ENCODE measurements at regions not wholly inside any gene's neighbourhood (a gene's known extent, or its start where the extent isn't known, plus 50 kb on each side); places are given as distances from the start of the nearest gene placed in this dataset.
"Not testable (repeated sequence)": the region's sequence is repeated elsewhere in the genome, so short reads cannot be mapped to it uniquely, and the experiment has no call there.

DNA sequence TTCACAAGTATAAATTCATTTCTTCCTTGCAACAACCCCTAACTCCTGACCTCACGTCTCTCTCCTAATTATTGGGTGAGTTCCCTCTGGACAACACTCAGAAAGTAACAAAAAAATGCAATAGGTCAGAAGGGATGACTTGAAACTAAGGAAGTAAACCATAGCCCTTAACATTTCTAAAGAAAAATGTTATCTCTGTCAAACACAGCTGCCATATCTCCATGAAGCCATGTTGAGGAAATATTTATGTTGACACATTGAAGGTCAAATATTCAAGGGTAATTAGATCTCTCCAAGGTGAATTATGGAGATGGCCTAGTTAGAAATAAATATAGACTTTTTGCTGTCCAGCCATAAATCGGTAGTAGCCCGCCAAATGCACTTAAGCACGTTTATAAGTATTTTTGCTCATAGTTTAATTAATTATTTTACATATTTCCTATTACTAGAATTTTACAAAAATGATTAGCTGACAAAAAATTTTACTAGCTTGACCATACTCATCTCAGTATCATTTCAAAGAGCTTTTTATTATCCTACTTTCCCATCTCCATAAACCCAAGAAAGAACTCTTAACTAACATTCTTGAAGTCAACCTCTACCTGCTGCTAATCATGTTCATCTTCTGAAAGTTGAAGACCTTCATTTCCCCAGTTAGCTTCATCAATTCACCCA is 160.1 kb upstream of the PKN2 start:
- DNase-seq (ENCODE audit: low read depth, low spot score), result no peak

DNA sequence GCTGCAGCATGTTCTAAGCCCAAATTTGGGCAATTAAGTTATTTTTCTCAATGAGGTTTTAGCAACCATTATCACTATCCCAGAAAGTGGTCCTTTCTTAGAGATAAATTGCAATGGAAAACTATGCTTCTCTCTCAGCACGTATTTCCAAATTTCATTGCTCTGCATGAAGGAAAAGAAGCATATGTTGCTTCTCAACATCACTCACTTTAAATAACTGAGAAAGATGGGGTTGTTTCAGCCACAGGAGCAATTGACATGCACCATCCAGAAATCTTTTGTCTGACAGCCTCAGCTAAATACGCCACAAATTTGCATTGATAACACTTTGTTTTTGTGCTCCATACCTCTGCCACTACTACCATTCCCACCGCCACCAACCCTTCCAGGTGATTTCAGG is 157.6 kb upstream of the PKN2 start:
- no peak for DNase-seq (ENCODE audit: low read depth, low spot score)

DNA sequence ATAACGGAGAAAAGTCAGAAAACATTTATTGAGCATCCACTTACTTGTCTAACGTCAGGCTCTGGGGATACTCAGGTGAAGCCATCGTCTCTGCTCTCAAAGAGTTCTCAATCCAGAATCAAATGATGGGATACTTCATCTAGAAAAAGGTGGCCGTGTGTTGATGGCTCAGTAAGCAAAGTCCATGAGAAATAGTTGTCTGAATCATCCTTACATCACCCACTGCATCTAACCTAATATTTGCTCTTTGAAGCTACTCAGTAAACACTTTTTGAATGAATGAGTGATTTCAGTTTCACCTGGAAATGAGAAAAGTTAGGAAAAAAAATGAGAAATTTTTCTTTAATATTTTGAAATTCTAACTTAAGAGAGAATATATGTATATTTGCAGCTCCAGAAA is 155.3 kb upstream of the PKN2 start:
- DNase-seq (ENCODE audit: low read depth, low spot score), result no peak

DNA sequence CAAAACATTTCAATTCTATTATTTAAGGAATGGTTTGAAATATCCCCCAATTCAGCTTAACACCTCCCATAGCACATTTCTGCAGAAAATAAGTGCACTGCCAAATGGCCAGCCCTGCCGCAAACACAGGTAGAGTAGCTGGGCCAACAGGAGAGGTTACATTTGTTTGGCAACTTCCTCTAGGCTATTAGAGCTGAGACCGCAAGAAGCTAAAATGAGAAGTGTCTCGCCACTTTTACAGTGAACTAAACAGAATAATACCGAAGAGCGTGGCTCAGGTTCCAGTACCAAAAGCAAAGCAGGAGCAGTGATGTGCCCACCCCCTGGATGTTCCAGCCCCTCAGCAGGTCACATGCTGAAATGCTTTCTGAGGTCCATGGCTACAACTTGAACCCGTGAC is 154.5 kb upstream of the PKN2 start:
- no peak for DNase-seq (ENCODE audit: low read depth, low spot score)

DNA sequence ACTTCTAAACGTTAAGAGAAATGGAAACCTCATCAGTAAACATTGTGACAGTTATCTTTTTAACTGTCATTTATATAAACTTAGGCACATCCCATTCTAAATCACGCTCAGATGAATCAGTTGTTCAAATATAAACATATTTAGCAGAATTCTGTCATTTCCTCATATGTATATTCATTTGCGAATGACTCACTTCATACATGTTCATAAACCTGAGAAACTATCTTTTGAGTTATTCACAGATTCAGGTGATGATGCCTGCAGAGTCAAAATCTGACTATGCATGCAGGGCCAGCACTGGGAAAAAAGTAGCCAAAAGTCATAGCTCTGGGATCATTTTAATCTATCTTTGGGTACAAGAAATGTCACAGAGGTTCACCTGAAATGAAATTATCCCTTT is 153.8 kb upstream of the PKN2 start:
- DNase-seq (ENCODE audit: low read depth, low spot score), result no peak

DNA sequence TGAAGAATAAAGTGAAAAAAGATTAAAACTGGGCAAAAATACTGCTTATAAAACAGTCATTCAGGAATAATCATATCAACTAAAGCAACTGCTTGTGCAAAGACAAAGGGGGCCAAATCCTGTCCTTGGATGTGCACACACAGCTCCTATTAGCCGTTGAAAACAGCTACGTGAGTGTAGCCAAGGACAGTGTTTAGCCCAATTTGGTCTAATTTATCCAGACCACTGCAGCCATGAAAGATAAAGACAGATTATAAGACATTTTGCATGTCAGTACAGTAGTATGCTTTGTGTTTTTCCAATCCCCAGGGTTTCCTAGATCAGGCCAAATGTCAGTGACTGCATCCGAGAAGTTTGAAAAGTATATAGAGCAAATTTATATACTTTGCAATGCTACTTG is 146.3 kb upstream of the PKN2 start:
- DNase-seq (ENCODE audit: low read depth, low spot score), result no peak

DNA sequence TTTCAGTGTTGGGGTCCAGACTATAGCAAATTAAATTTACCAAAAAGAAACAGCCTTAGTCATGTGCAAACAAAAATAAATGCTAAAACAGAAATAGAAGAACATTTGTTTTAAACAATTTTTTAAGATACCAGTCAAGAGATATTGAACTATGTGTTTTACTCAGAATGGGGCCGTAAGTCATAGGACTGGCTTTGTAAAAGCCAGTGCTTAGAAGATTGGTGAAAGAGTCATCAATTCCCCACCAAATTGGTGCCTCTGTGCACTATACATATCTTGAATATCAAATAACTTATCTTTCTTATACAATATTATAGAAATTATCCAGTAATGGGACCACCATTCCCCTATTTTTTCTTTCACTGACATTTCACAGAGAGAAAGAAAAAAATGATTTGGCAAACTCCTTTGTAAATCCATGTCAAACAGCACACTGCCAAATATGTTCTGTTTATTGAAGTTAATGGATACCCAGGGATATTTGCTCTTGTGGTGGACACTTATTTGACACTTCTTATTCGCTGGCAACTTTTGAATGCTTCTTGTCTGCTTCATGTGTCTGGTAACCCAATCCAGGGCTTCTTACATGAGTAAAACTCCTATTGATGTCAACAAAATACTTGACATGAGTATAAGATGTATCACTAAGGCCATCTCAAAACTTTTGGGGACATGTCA is 145.7 kb upstream of the PKN2 start:
- DNase-seq (ENCODE audit: low read depth, low spot score), result no peak

DNA sequence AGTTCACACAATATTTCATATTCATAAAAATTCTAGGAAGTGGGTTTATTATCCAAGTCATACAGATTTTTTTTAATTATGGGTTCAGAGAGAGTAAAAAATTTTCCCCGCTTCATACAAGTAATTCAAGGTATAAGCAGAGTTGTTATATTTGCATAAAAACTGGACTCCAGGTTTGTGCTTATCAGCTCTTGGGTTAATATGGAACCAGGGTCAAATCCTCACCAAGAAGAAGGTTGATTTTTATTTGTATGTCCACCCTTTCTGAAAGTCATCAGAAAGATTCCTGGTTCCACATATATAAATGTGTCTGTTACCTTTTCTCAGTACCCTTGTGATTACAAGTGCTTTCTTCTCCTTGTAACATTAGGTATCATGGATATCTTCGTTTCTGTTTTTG is 143.8 kb upstream of the PKN2 start:
- DNase-seq (ENCODE audit: low read depth, low spot score), result no peak

DNA sequence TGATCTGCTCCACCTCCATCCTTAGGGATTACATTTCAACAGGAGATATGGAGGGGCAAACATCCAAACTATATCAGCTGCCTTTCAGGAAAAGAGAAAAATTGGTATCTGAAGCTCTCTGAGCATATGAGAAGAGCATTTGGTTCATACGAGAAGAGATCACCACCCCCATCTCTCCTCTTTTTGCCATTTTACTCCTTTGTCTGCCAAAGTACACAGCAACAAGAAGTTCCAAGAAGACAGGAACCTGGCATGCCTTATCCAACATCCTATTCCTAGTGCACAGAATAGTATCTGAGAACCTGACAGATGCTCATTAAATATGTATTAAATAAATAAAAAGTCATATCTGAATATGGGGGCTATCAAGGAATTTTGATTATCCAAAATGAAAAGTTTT is 142.5 kb upstream of the PKN2 start:
- no peak for DNase-seq (ENCODE audit: low read depth, low spot score)

DNA sequence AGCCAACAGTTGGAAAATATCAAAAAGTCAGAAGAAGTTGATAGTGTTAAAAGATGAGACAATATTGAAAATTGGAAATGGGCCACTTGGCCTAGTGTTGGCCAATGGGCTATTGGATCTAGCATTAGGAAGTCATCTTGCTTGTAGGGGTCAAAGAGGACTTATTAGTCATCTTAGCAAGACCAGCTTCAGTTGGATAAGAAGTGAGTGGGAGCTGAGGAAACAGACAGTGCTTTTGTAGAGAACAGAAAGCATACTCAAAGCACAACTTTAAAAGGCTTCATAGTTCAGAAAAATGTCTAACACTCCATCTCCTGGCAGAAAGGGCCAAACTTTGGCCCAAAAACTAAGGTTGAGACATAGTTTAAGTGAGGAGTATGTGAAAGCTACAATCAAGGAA is 139.9 kb upstream of the PKN2 start:
- DNase-seq (ENCODE audit: low read depth, low spot score), result no peak

DNA sequence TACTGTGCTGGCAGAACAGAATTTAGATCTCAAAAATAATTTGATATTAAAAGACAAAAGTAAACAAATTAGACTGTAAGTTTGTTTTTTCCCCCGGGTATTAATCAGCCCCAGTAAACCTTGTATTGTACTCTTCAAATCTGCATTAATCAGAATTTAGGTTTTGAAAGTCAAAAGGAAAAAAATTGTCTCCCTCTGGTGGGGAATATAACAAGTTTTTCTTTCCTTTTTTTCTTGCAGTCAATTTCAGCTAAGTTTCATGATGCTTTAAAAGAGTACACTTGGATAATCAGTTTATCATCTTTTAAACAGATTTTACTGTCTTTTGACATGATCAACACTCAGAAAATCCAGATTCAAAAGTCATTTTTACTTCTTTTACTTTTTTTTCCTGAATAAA is 134.5 kb upstream of the PKN2 start:
- DNase-seq (ENCODE audit: low read depth, low spot score), result no peak

DNA sequence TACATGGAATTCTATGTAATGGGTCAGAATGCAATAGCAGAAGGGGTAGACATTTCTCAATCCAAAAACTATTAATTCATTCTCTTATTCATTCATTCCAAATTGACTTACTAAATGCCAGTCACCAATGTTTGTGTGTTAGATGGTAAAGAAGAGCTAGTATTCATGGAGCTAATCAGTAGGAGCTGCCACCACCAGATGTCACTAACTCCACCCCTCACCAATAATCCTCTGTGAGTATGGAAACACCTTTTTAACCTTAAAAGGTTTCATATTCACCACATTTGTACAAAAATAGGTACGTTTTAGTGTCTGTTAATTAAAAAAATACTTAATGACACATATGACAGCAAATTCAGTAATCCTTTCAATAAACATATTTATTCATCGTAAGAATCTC is 131.8 kb upstream of the PKN2 start:
- DNase-seq (ENCODE audit: low read depth, low spot score), result no peak

DNA sequence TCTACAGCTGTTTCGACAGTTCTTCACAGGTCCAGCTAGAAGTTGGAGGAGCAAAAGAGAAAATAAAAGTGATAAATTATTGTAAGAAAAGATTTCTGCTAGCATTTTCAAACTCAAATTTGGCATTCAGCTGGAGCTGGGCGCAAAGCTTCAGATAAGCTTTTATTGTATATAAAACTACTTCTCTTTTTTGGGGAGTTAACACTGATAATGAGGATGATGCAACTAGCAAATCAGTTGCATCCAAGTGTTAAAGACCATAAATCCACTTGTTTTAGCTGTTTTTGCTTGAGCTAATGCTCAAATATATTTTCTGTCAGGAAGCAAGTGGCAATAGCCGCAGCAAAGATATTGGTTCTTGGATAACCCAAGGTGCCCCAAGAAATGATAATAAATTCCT is 127.1 kb upstream of the PKN2 start:
- no peak for DNase-seq (ENCODE audit: low read depth, low spot score)

DNA sequence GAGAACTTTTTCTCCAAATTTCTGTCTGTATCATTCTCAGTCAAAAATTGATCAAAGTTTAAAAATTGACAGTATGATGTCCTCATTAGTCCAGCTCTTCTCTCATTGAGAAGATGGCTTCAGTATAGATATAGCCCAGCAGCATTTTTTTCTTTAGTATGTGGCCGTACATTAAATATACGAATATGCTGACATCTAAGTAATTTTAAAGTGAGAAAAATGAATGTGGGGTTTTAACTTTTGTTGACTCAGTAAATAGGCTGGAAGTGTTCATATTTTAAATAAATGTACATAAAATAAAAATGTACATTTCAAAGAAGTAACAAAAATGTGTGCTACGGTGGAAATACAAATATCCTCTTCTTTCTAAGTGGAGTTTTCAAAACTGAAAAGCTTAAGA is 123.5 kb upstream of the PKN2 start:
- DNase-seq (ENCODE audit: low read depth, low spot score), result no peak

DNA sequence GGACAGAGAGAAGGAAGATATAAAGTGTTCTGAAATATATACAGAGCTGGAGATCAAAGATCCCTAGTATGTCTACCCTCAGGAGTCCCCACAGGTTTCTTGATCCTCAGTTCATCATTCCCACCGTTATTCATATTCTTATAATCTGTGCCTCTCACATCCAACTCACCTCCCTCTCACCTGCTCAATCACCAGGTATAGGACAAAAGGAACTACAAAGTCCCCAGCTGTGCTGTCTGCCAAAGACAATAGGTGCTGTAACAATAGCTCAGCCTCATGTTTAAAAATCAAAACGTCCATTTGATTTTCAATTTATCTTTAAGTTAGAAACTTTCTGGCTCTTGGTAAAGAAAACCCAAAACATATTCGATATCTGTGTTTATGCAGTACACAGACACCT is 121.1 kb upstream of the PKN2 start:
- no peak for DNase-seq (ENCODE audit: low read depth, low spot score)

DNA sequence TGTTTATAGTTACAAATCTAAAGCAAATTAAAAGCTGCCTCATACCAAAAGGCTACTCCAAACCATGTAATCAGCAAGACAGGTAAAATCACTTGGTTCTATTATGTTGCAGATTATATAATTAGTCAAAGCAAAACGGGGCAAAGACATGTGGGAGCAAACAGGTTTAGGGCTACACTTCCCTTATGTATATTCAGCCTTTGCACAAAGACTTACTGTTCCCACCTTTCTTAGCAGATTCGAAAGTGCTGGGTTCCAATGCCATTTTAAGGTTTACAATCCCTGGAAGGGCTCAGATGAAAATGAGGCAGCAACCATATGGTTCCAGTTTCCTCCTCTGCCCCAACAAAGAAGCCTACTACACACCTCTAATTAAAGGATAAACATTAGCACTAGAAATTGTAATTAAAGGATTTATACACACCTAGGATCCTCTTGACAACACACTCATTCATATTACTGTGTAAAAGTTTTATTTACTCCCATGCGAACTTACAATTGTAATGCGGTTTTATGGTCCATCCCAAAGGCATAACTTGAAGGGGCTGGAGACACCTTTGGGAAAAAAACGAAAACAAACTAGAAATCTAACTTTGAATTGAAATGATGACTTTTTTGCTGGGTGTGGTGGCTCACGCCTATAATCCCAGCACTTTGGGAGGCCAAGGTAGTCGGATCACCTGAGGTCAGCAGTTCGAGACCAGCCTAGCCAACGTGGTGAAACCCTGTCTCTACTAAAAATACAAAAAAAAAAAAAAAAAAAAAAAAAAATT is 117.3 kb upstream of the PKN2 start:
- no peak for DNase-seq (ENCODE audit: low read depth, low spot score)

DNA sequence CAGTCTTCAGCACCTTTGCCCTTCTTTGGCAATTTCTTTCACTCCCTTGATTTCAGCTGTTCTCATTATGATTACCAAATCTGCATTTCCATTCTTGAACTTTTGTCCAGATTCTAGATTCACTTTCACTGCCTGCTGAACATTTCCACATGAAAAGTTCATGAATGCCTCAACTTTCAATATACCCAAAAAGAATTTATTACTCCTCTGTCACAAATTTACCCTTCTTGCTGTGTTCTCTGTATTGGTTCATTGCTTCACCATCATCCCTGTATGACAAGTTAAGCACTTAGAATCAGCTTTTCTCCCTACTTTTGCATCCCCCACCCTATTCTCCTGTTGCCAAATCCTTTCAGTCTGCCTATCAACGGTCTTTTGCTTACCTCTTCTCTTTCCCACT is 112.6 kb upstream of the PKN2 start:
- DNase-seq (ENCODE audit: low read depth, low spot score), result no peak

DNA sequence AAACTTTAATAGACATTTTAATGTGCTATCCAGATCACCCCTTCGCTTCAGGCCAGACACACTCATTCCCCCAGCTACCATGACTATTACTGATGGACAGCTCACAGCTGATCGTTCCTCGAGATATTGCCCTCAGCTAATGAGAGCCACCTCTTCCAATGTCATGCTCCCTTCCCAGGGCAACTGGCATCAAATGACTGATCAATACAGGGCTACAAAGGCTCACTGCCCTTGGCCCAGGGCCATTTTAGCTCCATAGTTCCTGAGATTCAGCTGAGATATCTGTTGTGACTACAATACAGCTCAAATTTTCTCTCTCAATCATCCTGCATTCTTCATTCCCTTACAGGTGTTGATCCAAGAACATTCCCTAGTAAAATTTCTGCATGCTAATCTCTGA is 104.5 kb upstream of the PKN2 start:
- DNase-seq (ENCODE audit: low read depth, low spot score), result no peak

DNA sequence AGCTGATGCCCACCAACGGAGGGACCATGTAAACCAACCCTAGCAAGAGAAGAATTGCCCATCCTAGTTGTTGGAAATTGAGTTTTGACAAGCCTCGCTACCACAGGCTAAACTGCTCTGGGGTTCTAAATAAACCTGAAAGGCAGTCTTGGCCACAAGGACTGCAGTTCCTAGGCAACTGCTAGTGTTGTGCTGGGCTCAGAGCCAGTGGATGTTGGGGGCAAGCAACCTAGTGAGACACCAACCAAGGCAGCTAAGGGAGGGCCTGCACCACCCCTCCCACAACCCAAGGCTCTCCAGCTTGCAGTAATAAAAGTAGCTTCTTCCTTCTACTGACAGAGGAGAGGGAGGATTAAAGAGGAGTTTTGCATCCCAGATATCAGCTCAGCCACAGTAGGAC is 102.4 kb upstream of the PKN2 start:
- DNase-seq (ENCODE audit: low read depth, low spot score), result no peak

DNA sequence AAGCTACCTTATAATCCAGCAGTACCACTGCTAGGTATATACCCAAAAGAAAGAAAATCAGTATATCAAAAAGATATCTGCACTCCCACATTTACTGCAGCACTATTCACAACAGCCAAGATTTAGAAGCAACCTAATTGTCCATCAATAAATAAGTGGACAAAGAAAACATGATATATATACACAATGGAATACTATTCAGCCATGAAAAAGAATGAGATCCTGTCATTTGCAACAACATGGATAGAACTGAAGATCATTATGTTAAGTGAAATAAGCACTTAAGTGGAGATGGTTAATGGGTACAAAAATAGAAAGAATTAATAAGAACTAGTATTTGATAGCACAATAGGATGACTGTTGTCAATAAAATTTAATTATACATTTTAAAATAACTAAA is 90.7 kb upstream of the PKN2 start:
- DNase-seq (ENCODE audit: low read depth, low spot score), result no peak

DNA sequence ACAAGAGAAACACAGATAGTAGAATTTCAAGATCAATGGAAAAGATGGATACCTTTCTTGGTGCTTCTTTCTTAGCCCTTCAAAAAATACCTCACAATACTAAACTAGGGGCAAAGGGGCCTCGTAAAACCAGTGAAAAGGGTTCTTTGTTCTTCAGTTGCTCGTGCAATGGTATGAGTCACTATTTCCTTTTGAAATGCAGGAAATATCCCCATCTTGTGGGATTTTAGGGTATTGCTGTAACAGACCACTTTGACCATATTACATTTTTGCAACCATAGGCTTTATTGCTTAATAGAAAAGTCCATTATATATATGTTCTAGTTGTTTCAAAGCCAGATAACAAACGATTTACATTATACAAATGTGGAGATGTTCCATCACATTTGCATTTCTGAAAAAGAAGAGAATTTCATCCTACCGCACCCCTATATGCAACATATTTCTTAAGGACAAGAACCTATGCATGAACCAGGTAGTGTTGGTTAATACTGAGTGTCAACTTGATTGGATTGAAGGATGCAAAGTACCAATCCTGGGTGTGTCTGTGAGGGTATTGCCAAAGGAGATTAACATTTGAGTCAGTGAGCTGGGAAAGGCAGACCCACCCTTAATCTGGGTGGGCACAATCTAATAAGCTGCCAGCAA is 88.6 kb upstream of the PKN2 start:
- no peak for DNase-seq (ENCODE audit: low read depth, low spot score)

DNA sequence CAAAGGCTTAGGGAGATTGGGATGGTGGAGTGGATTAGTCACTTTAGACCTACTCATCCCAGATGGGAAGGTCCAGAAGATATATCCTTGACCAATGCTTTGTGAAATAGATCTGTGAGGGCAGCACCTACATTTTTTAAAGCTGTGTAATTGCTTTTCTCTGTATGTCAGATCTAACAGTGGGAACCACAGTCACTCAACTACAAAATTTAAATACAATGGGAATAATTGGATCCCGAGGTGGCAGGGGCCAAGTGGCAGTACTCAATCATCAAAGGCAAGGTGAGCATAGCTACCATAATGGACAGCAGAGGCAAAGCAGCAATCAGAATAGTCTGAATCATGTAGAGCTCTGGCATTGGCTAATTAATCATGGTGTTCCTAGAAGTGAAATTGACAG is 86.1 kb upstream of the PKN2 start:
- not testable (repeated sequence) for DNase-seq (ENCODE audit: low read depth, low spot score)
